Breast epithelium (tissue), 4 donors: ENCODE measurements at regions not wholly inside any gene's neighbourhood (a gene's known extent, or its start where the extent isn't known, plus 50 kb on each side); places are given as distances from the start of the nearest gene placed in this dataset.
"Not testable (repeated sequence)": the region's sequence is repeated elsewhere in the genome, so short reads cannot be mapped to it uniquely, and the experiment has no call there.

Experiments used
- DNase-seq, 2 donors: peaks; one replicate each; pipeline ENCODE4 v3.0.0-alpha.2; 2019; ENCODE audit warnings: low spot score in 2 of 2
- H3K27ac ChIP-seq, 2 donors: fragments of 200-600 bp; sonication (generic) in 1 of 2; one replicate each; pipeline ENCODE4 v1.5.1; 2016 to 2019; ENCODE audit warnings: mild to moderate bottlenecking in 1 of 2
- H3K27me3 ChIP-seq, 2 donors: fragments of 200-600 bp; sonication (generic) in 1 of 2; one replicate each; pipeline versions ENCODE4 v1.5.1 to v1.6.0; 2017 to 2019; ENCODE audit warnings: control low read depth in 1 of 2, mild to moderate bottlenecking in 1 of 2
- H3K36me3 ChIP-seq: fragments of 200-600 bp; one replicate; pipeline ENCODE4 v1.5.1; 2019
- H3K4me1 ChIP-seq, 2 donors: fragments of 200-600 bp; sonication (generic); one replicate each; pipeline ENCODE4 v1.5.1; 2016 to 2019; ENCODE audit warnings: control low read depth in 1 of 2
- H3K4me3 ChIP-seq, 3 donors: fragments of 200-600 bp; sonication (generic); 1 replicate in 2 of 3; 2 replicates in 1 of 3; pipeline ENCODE4 v1.5.1; 2016 to 2019; ENCODE audit warnings: mild to moderate bottlenecking in 3 of 3, moderate library complexity in 2 of 3
- H3K9me3 ChIP-seq, 2 donors: fragments of 200-600 bp; sonication (generic) in 1 of 2; one replicate each; pipeline ENCODE4 v1.5.1; 2016 to 2019; ENCODE audit warnings: control low read depth in 1 of 2
- POLR2A ChIP-seq: fragments of 450-650 bp; IDR thresholded peaks from one replicate; pipeline ENCODE4 v1.6.1; 2016; ENCODE audit warnings: antibody characterized with exemption, mild to moderate bottlenecking, moderate library complexity
- POLR2AphosphoS5 ChIP-seq, 3 donors: sonication (generic); formaldehyde crosslinking; IDR thresholded peaks; one replicate each; pipeline ENCODE4 v1.6.1; 2017; ENCODE audit warnings: antibody characterized with exemption in 3 of 3
- intact Hi-C: fragments of 100-400 bp; cut with DNase I; formaldehyde crosslinking; loops from one replicate; pipeline ENCODE4 v1.15.1; 2023; ENCODE audit warnings: low total_unique reads
- TF ChIP-seq, protein P1 (sequence below), 3 donors: fragments of 450-650 bp; IDR thresholded peaks; one replicate each; pipeline ENCODE4 v1.5.1; 2016 to 2017; ENCODE audit warnings: antibody characterized with exemption in 3 of 3, mild to moderate bottlenecking in 3 of 3, moderate library complexity in 3 of 3

DNA sequence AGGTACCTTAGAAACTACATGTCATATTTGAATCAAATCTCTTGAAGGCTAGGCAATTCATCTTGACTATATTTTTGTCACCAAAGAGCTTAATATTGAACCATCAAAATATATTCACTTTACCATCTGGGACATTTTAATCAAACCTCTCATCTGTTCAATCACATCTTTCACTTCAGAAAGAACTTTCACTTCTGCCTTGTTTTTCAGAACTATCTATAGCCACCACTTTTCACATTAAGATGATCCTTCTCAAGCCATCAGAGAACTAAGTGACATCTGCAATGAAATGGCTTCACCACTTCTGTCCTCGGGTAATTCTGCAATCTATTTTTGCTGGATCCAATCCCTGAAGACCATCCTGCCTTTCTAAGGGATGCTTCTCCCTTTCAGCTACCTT, 57.8 kb downstream of the OR2B2 start:
- no peak for DNase-seq
- TF ChIP-seq POLR2AphosphoS5 (IDR thresholded peaks at IDR 0.05), result no peak
- TF ChIP-seq POLR2A, result no peak
- TF ChIP-seq, protein P1, sequence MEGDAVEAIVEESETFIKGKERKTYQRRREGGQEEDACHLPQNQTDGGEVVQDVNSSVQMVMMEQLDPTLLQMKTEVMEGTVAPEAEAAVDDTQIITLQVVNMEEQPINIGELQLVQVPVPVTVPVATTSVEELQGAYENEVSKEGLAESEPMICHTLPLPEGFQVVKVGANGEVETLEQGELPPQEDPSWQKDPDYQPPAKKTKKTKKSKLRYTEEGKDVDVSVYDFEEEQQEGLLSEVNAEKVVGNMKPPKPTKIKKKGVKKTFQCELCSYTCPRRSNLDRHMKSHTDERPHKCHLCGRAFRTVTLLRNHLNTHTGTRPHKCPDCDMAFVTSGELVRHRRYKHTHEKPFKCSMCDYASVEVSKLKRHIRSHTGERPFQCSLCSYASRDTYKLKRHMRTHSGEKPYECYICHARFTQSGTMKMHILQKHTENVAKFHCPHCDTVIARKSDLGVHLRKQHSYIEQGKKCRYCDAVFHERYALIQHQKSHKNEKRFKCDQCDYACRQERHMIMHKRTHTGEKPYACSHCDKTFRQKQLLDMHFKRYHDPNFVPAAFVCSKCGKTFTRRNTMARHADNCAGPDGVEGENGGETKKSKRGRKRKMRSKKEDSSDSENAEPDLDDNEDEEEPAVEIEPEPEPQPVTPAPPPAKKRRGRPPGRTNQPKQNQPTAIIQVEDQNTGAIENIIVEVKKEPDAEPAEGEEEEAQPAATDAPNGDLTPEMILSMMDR (IDR thresholded peaks at IDR 0.05), result no peak

DNA sequence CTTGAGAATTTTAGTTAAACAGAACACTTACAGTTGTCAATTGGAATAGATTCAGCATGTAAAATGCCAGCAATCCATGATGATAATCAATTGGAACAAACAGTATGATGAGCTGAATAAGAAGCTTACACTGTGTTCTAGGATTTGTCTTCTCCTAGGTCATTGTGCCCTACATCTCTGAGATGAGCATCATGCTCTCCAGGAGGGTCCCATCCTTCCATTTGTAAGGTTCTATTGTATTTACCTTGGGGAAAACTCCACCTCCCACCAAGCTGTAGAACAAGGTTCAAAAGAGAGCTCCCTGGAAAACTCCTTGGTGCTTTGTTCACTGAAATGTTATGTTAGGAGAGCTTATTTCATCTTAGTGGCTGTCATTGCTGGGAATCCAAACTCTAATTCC, 60.8 kb downstream of the OR2B2 start:
- TF ChIP-seq, protein P1 (IDR thresholded peaks at IDR 0.05), result no peak
- TF ChIP-seq POLR2AphosphoS5 (IDR thresholded peaks at IDR 0.05), result no peak
- TF ChIP-seq POLR2A, result no peak
- DNase-seq, result no peak
- Histone ChIP-seq H3K27ac (no peak overlapping the region), H3K4me3 (no peak overlapping the region), H3K36me3 (no peaks in the 10 kb centered on the region), H3K4me1 (no peaks in the 10 kb centered on the region), H3K9me3 (no peaks in the 10 kb centered on the region), H3K27me3 (no peaks in the 10 kb centered on the region)
- intact Hi-C loops, result no loop called here

More for the DNA sequence above, 57.8 kb downstream of the OR2B2 start:
- no peak overlapping the region for H3K4me3 ChIP-seq
- intact Hi-C loops, result no loop called here
- no peaks in the 10 kb centered on the region for H3K4me1 ChIP-seq
- H3K27ac ChIP-seq, result no peak overlapping the region
- H3K9me3 ChIP-seq, result no peaks in the 10 kb centered on the region
- H3K36me3 ChIP-seq, result no peaks in the 10 kb centered on the region
- H3K27me3 ChIP-seq, result no peaks in the 10 kb centered on the region

DNA sequence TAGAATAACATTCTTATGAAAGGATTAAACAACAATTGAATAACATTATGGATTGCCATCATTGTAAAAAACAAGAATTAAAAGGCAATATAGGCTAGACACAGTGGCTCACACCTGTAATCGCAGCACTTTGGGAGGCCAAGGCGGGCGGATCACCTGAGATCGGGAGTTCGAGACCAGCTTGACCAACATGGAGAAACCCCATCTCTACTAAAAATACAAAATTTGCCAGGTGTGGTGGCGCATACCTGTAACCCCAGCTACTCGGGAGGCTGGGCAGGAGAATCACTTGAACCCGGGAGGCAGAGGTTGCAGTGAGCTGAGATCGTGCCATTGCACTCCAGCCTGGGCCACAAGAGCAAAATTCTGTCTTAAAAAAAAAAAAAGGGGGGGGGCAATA, 63.2 kb downstream of the OR2B2 start:
- intact Hi-C loops, H3K4me3 ChIP-seq, H3K27ac ChIP-seq, DNase-seq, H3K9me3 ChIP-seq, H3K27me3 ChIP-seq, H3K36me3 ChIP-seq, H3K4me1 ChIP-seq: not testable (repeated sequence)

DNA sequence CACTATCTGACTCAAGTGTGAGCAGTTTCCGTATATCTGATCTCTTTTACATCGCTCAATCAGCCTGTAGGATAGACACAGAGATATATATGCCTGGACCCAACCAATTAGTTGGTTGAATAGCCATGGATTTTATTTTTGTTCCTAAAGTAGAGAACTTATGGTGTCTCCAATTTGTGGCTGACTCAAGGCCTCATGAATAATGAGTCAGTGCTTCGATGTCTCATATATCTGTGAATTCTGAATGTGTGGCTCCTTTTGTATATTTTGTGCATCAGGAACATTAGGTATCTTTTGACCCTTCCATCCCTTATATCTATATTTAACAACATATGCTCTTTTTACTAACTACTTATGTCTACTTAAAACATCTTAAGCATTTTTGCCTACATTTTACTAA, 64.5 kb downstream of the OR2B2 start:
- H3K36me3 ChIP-seq, result no peaks in the 10 kb centered on the region
- no peaks in the 10 kb centered on the region for H3K9me3 ChIP-seq
- H3K27me3 ChIP-seq, result no peaks in the 10 kb centered on the region
- TF ChIP-seq POLR2A, result no peak
- TF ChIP-seq POLR2AphosphoS5 (IDR thresholded peaks at IDR 0.05), result no peak
- TF ChIP-seq, protein P1 (IDR thresholded peaks at IDR 0.05), result no peak
- intact Hi-C loops, result no loop called here
- no peak overlapping the region for H3K4me3 ChIP-seq
- no peaks in the 10 kb centered on the region for H3K4me1 ChIP-seq
- no peak overlapping the region for H3K27ac ChIP-seq
- no peak for DNase-seq

DNA sequence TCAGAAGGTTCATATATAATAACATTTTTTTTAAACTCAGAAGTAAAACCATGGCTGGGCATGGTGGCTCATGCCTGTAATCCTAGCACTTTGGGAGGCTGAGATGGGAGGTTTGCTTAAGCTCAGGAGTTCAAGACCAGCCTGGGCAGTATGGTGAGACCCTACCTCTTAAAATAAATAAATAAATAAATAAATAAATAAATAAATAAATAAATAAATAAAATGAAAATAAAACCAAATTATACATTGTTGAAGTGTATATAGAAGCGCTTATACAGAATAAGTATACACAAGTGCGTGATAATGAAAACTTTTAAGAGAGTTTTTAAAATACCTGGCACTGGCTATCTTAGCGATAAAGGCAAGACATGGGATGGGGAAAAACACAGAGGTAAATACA, 71.6 kb downstream of the OR2B2 start:
- H3K36me3 ChIP-seq, result no peaks in the 10 kb centered on the region
- H3K4me3 ChIP-seq, result no peak overlapping the region
- peaks cover 0 to 7% of the 10 kb centered on the region in 2 donors for H3K4me1 ChIP-seq
- no peaks in the 10 kb centered on the region for H3K9me3 ChIP-seq
- no peak for DNase-seq
- intact Hi-C loops, result no loop called here
- H3K27ac ChIP-seq, result no peak overlapping the region
- TF ChIP-seq POLR2A (no peak), POLR2AphosphoS5 (IDR thresholded peaks at IDR 0.05) (no peak)
- TF ChIP-seq, protein P1 (IDR thresholded peaks at IDR 0.05), result no peak
- H3K27me3 ChIP-seq, result no peaks in the 10 kb centered on the region
